Gastroesophageal sphincter (tissue), 4 donors: ENCODE measurements at regions not wholly inside any gene's neighbourhood (a gene's known extent, or its start where the extent isn't known, plus 50 kb on each side); places are given as distances from the start of the nearest gene placed in this dataset.

Source experiments
- ATAC-seq: fragments of 150-250 bp; one replicate; pipeline ENCODE4 v1.9.1; 2016; ENCODE audit warnings: mild to moderate bottlenecking, moderate library complexity
- H3K27ac ChIP-seq, 4 donors: fragments of 200-600 bp; sonication (generic) in 3 of 4; 1 replicate in 3 of 4; 2 replicates in 1 of 4; pipeline ENCODE4 v1.5.1; 2016 to 2019
- H3K27me3 ChIP-seq: fragments of 200-600 bp; sonication (generic); one replicate; pipeline ENCODE4 v1.5.1; 2019
- H3K36me3 ChIP-seq, 2 donors: fragments of 200-600 bp; sonication (generic); one replicate each; pipeline ENCODE4 v1.5.1; 2019; ENCODE audit warnings: control low read depth in 1 of 2
- H3K4me1 ChIP-seq, 3 donors: fragments of 200-600 bp; sonication (generic); 1 replicate in 2 of 3; 2 replicates in 1 of 3; pipeline ENCODE4 v1.5.1; 2016 to 2019; ENCODE audit warnings: control low read depth in 2 of 3
- H3K4me3 ChIP-seq, 2 donors: fragments of 200-600 bp; sonication (generic); one replicate each; pipeline ENCODE4 v1.5.1; 2019; ENCODE audit warnings: mild to moderate bottlenecking in 1 of 2, moderate library complexity in 1 of 2
- H3K9me3 ChIP-seq, 3 donors: fragments of 200-600 bp; sonication (generic); one replicate each; pipeline ENCODE4 v1.5.1; 2017 to 2019; ENCODE audit warnings: control low read depth in 2 of 3
- EP300 ChIP-seq: sonication (generic); formaldehyde crosslinking; IDR thresholded peaks from one replicate; pipeline ENCODE4 v1.6.1; 2017; ENCODE audit warnings: antibody characterized with exemption, mild to moderate bottlenecking
- POLR2A ChIP-seq, 2 donors: fragments of 450-650 bp; IDR thresholded peaks; one replicate each; pipeline ENCODE4 v1.6.1; 2017; ENCODE audit warnings: antibody characterized with exemption in 2 of 2, mild to moderate bottlenecking in 2 of 2, moderate library complexity in 1 of 2
- POLR2AphosphoS5 ChIP-seq: sonication (generic); formaldehyde crosslinking; IDR thresholded peaks from one replicate; pipeline ENCODE4 v1.6.1; 2017; ENCODE audit warnings: antibody characterized with exemption
- WGBS, 2 donors: methylation state at CpG; one replicate each; pipeline ENCODE4 v1.1.5; 2018; ENCODE audit warnings: low coverage in 1 of 2; 5-methylcytosine and 5-hydroxymethylcytosine counted together
- TF ChIP-seq, protein P1 (sequence below), 4 experiments: fragments of 200-600 bp in 2 of 4; fragments of 450-650 bp in 2 of 4; sonication (generic) in 1 of 4; IDR thresholded peaks; one replicate each; pipeline ENCODE4 v1.5.1; 2017 to 2019; ENCODE audit warnings: antibody characterized with exemption in 4 of 4, mild to moderate bottlenecking in 2 of 4, moderate library complexity in 2 of 4

GRCh38 chr6:44660561-44661220, 273.2 kb downstream of the CDC5L start:
- H3K36me3 ChIP-seq: no peaks in the 10 kb centered on the region
- H3K27ac ChIP-seq: no peak overlapping the region
- peaks cover 7% of the 10 kb centered on the region for H3K27me3 ChIP-seq
- no peak overlapping the region for H3K4me3 ChIP-seq
- no peak for ATAC-seq
- H3K4me1 ChIP-seq: peaks cover 0 to 2% (median 0%) of the 10 kb centered on the region in 3 donors
- TF ChIP-seq EP300 (no peak), POLR2A (IDR thresholded peaks at IDR 0.05) (no peak), POLR2AphosphoS5 (no peak)
- TF ChIP-seq, protein P1, sequence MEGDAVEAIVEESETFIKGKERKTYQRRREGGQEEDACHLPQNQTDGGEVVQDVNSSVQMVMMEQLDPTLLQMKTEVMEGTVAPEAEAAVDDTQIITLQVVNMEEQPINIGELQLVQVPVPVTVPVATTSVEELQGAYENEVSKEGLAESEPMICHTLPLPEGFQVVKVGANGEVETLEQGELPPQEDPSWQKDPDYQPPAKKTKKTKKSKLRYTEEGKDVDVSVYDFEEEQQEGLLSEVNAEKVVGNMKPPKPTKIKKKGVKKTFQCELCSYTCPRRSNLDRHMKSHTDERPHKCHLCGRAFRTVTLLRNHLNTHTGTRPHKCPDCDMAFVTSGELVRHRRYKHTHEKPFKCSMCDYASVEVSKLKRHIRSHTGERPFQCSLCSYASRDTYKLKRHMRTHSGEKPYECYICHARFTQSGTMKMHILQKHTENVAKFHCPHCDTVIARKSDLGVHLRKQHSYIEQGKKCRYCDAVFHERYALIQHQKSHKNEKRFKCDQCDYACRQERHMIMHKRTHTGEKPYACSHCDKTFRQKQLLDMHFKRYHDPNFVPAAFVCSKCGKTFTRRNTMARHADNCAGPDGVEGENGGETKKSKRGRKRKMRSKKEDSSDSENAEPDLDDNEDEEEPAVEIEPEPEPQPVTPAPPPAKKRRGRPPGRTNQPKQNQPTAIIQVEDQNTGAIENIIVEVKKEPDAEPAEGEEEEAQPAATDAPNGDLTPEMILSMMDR (IDR thresholded peaks at IDR 0.05): no peak
- H3K9me3 ChIP-seq: peaks cover 0 to 4% (median 0%) of the 10 kb centered on the region in 3 donors
- 85% methylated on average over 5 to 7 of the region's 9 CpGs for WGBS, 2 donors

- 92 to 96% methylated on average over 7 of the region's 7 CpGs for WGBS, 2 donors
- Histone ChIP-seq H3K27ac (no peak overlapping the region), H3K4me3 (no peak overlapping the region), H3K9me3 (peaks cover 0 to 4% (median 0%) of the 10 kb centered on the region in 3 donors), H3K27me3 (peaks cover 4% of the 10 kb centered on the region), H3K4me1 (no peaks in the 10 kb centered on the region), H3K36me3 (no peaks in the 10 kb centered on the region)
- no peak for ATAC-seq
- TF ChIP-seq POLR2AphosphoS5 (no peak), POLR2A (IDR thresholded peaks at IDR 0.05) (no peak), EP300 (no peak)
- TF ChIP-seq, protein P1 (IDR thresholded peaks at IDR 0.05): no peak
Measured at GRCh38 chr6:44661221-44662008, 273.9 kb downstream of the CDC5L start.

DNA sequence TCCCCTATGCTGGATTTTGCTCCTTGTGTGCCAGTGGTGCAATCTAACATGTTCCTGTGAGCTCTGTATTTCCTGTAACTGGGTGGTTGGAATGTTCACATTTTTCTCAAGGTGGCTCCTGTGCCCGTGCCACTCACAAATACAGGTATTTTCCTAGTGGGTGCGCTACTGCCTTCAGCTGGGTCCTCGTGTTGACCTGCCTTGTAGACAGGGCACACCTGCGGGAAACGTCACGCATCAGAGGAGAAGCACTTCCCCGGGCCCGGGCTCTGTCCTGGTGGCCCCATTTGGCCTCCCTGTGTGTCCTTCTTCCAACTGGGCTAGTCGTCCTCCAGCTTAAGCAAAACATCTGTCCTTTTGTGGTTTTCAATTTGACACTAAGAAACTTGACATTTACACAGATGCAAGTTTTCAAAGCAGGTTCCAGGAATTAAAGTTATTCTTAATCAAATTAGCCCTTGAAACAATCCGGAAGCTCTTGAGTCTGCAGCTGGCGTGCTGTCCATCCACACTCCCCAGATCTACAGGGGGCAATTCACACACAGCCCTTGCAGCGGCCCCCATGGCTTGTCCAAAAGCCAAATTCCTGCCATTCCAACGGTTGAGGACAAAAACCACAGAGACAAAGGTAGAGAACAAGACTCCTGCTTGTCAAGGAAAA, 275.1 kb downstream of the CDC5L start:
- no peak for TF ChIP-seq POLR2A (IDR thresholded peaks at IDR 0.05)
- no peak for TF ChIP-seq POLR2AphosphoS5
- TF ChIP-seq, protein P1 (IDR thresholded peaks at IDR 0.05): no peak
- no peak for TF ChIP-seq EP300

GRCh38 chr6:44663860-44664634, 276.5 kb downstream of the CDC5L start:
- Histone ChIP-seq H3K4me3 (no peak overlapping the region), H3K36me3 (no peaks in the 10 kb centered on the region), H3K27ac (no peak overlapping the region), H3K27me3 (peaks cover 4% of the 10 kb centered on the region), H3K4me1 (no peaks in the 10 kb centered on the region), H3K9me3 (no peaks in the 10 kb centered on the region)
- 83% methylated on average over 6 to 10 of the region's 10 CpGs for WGBS, 2 donors
- no peak for ATAC-seq
- TF ChIP-seq POLR2AphosphoS5 (no peak), POLR2A (IDR thresholded peaks at IDR 0.05) (no peak), EP300 (no peak)
- TF ChIP-seq, protein P1 (IDR thresholded peaks at IDR 0.05): no peak

More for the DNA sequence above, 275.1 kb downstream of the CDC5L start:
- WGBS, 2 donors: 38 to 61% methylated on average over 2 to 4 of the region's 13 CpGs
- Histone ChIP-seq H3K4me3 (no peak overlapping the region), H3K4me1 (no peaks in the 10 kb centered on the region), H3K9me3 (peaks cover 0 to 4% (median 0%) of the 10 kb centered on the region in 3 donors), H3K36me3 (no peaks in the 10 kb centered on the region), H3K27me3 (peaks cover 4% of the 10 kb centered on the region), H3K27ac (no peak overlapping the region)
- no peak for ATAC-seq
